Pancreas (tissue), 10 donors: ENCODE measurements at regions not wholly inside any gene's neighbourhood (a gene's known extent, or its start where the extent isn't known, plus 50 kb on each side); places are given as distances from the start of the nearest gene placed in this dataset.
"Not testable (repeated sequence)": the region's sequence is repeated elsewhere in the genome, so short reads cannot be mapped to it uniquely, and the experiment has no call there.

Experiments
- ATAC-seq, 4 donors: fragments of 200-7000 bp; cut with Tn5 transposase; one replicate each; pipeline versions ENCODE4 v1.8.0 to v1.9.1; 2020; ENCODE audit warnings: mild to moderate bottlenecking in 4 of 4, moderate library complexity in 4 of 4
- DNase-seq, 6 donors: peaks; one replicate each; pipeline ENCODE4 v3.0.0-alpha.2; 2020
- FAIRE-seq: peaks from 2 replicates; lab custom pipeline; 2012; peaks lifted over from hg19 to GRCh38; lab: Jason Lieb, UNC
- H3K27ac ChIP-seq, 4 donors: fragments of 200-600 bp; sonication (generic); 1 replicate in 3 of 4; 2 replicates in 1 of 4; pipeline versions ENCODE4 v1.5.0 to v1.8.0; 2020
- H3K27me3 ChIP-seq, 4 donors: fragments of 200-600 bp; one replicate each; pipeline ENCODE4 v1.8.0; 2021
- H3K36me3 ChIP-seq, 3 donors: fragments of 200-600 bp; sonication (generic) in 1 of 3; one replicate each; pipeline versions ENCODE4 v1.5.0 to v1.8.0; 2020 to 2021
- H3K4me1 ChIP-seq, 3 donors: fragments of 200-600 bp; one replicate each; pipeline ENCODE4 v1.8.0; 2021
- H3K4me3 ChIP-seq, 4 donors: fragments of 200-600 bp; sonication (generic) in 2 of 4; one replicate each; pipeline versions ENCODE4 v1.5.0 to v1.8.0; 2020 to 2021
- H3K9me3 ChIP-seq, 4 donors: fragments of 200-600 bp; one replicate each; pipeline ENCODE4 v1.8.0; 2021
- CTCF ChIP-seq, 4 donors: fragments of 200-600 bp; sonication (generic) in 3 of 4; IDR thresholded peaks; one replicate each; pipeline versions ENCODE4 v1.5.0 to v1.8.0; 2021; ENCODE audit warnings: antibody characterized with exemption in 4 of 4
- WGBS, 2 donors: extraction: QIAGEN DNeasy Blood & Tissue Kit; methylation state at CpG; one replicate each; pipeline ENCODE4 v1.1.7; 2013; 5-methylcytosine and 5-hydroxymethylcytosine counted together
- intact Hi-C, 3 donors: fragments of 100-400 bp; cut with DNase I; formaldehyde crosslinking; loops; one replicate each; pipeline versions ENCODE4 v1.11.1 to v1.14.2; 2022
- donor health status: healthy with polysubstance abuse.
- donor health status: DM: no; HTN: no; CAD: no; lungs with moderate emphysema.
- donor health status: DM: no; HTN: no; CAD: no.
- donor health status: control.
- donor health status: control.
- donor health status: Bipolar disorder and iron deficiency.
- donor health status: DM: yes; HTN: yes; CAD: no.
- donor health status: DM: no; HTN: no; CAD: no.
- donor health status: DM: no; HTN: no; CAD: no.
- donor health status: DM: yes; HTN: yes; CAD: no.

- ATAC-seq = no peak
- 73 to 91% methylated on average over 4 of the region's 4 CpGs for WGBS, 2 donors
- no peak for FAIRE-seq
Observed at GRCh38 chr12:46650688-46651087, 175.1 kb downstream of the SLC38A4 start.

GRCh38 chr12:46649433-46649832, 176.4 kb downstream of the SLC38A4 start:
- H3K27me3 ChIP-seq = no peaks in the 10 kb centered on the region
- H3K9me3 ChIP-seq = no peaks in the 10 kb centered on the region
- H3K27ac ChIP-seq = no peak overlapping the region
- TF ChIP-seq CTCF (IDR thresholded peaks at IDR 0.05) = no peak
- H3K4me1 ChIP-seq = no peaks in the 10 kb centered on the region
- DNase-seq = no peak
- H3K36me3 ChIP-seq = no peaks in the 10 kb centered on the region
- 94 to 96% methylated on average over 4 of the region's 4 CpGs for WGBS, 2 donors
- no peak overlapping the region for H3K4me3 ChIP-seq
- FAIRE-seq = no peak
- intact Hi-C loops = no loop called here
- no peak for ATAC-seq

More at GRCh38 chr12:46650688-46651087, 175.1 kb downstream of the SLC38A4 start:
- H3K4me3 ChIP-seq = no peak overlapping the region
- intact Hi-C loops = no loop called here
- no peaks in the 10 kb centered on the region for H3K36me3 ChIP-seq
- H3K4me1 ChIP-seq = no peaks in the 10 kb centered on the region
- H3K27me3 ChIP-seq = no peaks in the 10 kb centered on the region
- no peaks in the 10 kb centered on the region for H3K9me3 ChIP-seq
- no peak for TF ChIP-seq CTCF (IDR thresholded peaks at IDR 0.05)
- no peak for DNase-seq
- no peak overlapping the region for H3K27ac ChIP-seq

- no peak overlapping the region for H3K4me3 ChIP-seq
- no peaks in the 10 kb centered on the region for H3K4me1 ChIP-seq
- no peak overlapping the region for H3K27ac ChIP-seq
- FAIRE-seq (no peak), ATAC-seq (no peak), DNase-seq (no peak)
- intact Hi-C loops = no loop called here
- H3K27me3 ChIP-seq = no peaks in the 10 kb centered on the region
- H3K36me3 ChIP-seq = no peaks in the 10 kb centered on the region
- TF ChIP-seq CTCF (IDR thresholded peaks at IDR 0.05) = no peak
- no peaks in the 10 kb centered on the region for H3K9me3 ChIP-seq
- WGBS, 2 donors = 76 to 93% methylated on average over 2 of the region's 2 CpGs
Observed at GRCh38 chr12:46647034-46647433, 178.8 kb downstream of the SLC38A4 start.

- H3K4me3 ChIP-seq, DNase-seq, H3K4me1 ChIP-seq, H3K9me3 ChIP-seq, H3K27me3 ChIP-seq, H3K27ac ChIP-seq, H3K36me3 ChIP-seq, intact Hi-C loops, ATAC-seq, FAIRE-seq: not testable (repeated sequence)
- WGBS, 2 donors = 97 to 100% methylated on average over 2 of the region's 2 CpGs
Observed at GRCh38 chr12:46641649-46642048, 184.1 kb downstream of the SLC38A4 start.

- Histone ChIP-seq H3K4me1 (no peaks in the 10 kb centered on the region), H3K4me3 (no peak overlapping the region), H3K27me3 (no peaks in the 10 kb centered on the region), H3K36me3 (no peaks in the 10 kb centered on the region), H3K9me3 (no peaks in the 10 kb centered on the region), H3K27ac (no peak overlapping the region)
- peak; percentile 69 for FAIRE-seq
- TF ChIP-seq CTCF (IDR thresholded peaks at IDR 0.05) = no peak
- no peak for ATAC-seq
- DNase-seq = no peak
- intact Hi-C loops = no loop called here
Observed at GRCh38 chr12:46635818-46636217, 190.0 kb downstream of the SLC38A4 start.
